Epidermal melanocyte (primary cell): ENCODE measurements at regions not wholly inside any gene's neighbourhood (a gene's known extent, or its start where the extent isn't known, plus 50 kb on each side); places are given as distances from the start of the nearest gene placed in this dataset.
"Not testable (repeated sequence)": the region's sequence is repeated elsewhere in the genome, so short reads cannot be mapped to it uniquely, and the experiment has no call there.

ENCODE experiments used
- DNase-seq: peaks from one replicate; pipeline ENCODE4 v3.0.0; 2011; ENCODE audit warnings: low spot score; ENCODE audit not compliant: insufficient read length

DNA sequence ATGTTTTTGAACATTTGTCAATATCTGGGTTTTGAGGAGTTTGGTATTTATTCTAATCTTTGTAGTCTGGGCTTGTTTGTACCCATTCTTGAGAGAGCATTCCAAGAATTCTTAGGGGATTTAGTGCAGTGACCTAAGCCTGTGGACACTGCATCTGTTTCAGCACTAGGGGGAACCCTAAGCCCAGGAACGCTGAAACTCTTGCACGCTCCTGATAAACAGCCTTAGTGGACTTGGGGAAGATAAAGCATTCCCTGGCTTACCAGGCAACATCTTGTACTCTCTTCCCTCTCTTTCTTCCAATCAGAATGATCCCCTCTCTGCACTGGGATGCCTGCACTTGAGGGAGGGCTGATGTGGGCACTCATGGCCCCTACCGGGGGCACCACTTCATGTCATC lies 654.9 kb upstream of the HTR2C start:
- no peak for DNase-seq

DNA sequence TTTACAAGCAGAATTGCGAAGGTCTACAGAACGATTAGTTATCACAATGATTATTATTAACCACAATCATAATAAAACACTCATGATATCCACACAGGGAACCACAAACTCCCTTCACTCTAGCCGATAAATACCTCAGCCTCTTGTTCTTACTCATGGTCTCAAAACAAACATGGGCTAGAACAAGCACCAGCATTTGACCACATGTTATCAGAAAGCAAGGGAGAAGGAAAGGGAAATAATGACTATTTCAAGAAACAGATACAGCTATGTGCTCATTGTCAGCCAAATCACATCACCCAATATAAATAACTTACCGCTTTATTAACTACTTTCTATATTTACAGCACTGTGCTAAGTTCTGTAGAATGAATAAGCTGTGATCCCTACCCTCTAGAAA lies 663.2 kb upstream of the HTR2C start:
- DNase-seq = no peak

GRCh38 chrX:113919387-113919786 lies 664.5 kb upstream of the HTR2C start:
- no peak for DNase-seq

GRCh38 chrX:113906168-113906567 lies 677.7 kb upstream of the HTR2C start:
- DNase-seq = no peak

GRCh38 chrX:113892891-113893290 lies 691.0 kb upstream of the HTR2C start:
- no peak for DNase-seq

GRCh38 chrX:113892401-113892800 lies 691.5 kb upstream of the HTR2C start:
- DNase-seq = no peak

DNA sequence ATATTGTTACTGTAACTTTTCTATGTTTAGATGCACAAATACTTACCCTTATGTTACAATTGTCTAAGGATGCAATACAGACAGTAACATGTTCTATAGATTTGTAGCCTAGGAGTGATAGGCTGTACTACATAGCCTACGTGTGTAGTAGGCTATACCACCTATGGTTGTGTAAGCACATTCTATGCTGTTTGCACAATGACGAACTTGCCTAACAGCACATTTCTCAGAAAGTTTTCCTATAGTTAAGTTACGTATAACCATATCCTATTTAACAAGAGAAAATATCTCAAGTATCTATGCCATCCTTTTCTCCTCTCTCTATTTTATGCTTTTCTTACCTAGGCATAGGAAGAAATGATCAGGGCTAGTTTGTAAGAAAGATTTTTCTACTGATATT lies 710.8 kb upstream of the HTR2C start:
- DNase-seq = no peak

DNA sequence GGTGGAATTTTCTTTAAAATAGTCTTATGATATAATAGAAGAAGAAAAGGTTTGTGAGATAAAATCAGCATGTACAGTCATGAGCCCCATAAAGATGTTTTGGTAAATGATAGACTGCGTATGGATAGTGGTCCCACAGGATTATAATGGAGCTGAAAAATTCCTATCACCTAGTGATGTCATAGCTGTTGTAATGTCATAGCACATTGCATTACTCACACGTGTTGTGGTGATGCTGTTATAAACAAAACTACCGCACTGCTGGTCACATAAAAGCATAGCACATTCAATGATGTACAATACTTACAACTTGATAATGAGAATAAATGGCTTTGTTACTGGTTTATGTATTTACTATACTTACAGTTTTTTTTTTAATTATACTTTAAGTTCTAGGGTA lies 715.2 kb upstream of the HTR2C start:
- DNase-seq = no peak

DNA sequence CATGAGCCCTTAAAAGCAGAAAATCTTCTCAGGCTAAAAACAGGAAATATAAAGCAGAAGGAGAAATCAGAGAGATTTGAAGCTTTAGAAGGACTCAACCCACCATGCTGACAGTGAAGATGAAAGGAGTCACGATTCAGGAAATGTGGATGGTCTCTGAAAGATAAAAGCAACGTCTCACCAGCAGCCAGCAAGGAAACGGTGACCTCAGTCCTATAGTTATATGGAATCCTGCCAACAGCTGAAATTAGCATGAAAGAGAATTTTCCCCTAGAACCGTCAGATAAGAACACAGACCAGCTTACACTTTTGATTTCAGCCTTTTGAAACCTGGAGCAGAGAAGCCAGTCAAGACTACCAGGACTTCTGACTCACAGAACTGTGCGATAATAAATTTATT lies 715.7 kb upstream of the HTR2C start:
- DNase-seq = no peak

- no peak for DNase-seq
These were observed 734.5 kb upstream of the HTR2C start for GRCh38 chrX:113849408-113849807.

DNA sequence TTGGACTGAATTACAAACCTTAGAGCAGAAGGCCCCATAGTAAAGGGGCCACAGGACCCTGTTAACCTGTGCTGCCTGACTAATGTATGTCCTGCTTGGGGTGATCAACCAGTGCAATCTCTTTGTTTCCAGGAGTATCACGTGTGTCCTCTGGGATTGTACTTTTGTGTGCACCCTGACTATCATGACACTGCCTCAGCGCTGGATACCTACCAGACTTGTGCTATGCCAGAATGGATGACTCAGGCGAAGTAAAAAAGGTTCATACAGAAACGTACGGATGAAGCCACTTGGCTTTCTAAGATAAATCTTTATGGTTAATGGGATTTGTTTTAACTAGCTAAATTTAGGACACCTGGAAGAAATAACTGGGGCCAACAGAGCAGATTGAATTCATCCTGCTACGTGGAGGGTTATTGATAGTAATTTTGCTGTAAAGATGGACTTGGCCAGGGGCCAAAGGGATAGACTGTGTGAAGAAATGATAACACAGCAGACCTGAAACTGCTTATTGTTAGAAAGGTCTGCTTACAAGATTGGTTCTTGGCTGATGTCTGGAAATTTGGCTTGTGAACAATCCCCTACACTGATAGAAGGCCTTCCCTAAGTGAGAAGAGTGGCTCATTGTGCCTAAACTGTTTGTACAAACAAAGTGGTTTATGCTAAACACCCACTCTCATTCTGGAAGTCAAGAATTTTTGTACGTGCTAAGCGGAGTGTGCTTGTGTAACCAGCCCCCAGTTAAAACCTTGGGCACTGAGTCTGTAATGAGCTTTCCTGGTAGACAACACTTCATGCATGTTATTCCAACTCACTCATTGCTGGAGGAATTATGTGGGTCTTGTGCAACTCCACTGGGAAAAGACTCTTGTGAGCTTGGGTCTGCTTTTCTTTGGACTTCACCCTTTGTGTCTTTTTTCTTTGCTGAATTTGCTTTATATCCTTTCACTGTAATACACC lies 750.5 kb upstream of the HTR2C start:
- DNase-seq = no peak

DNA sequence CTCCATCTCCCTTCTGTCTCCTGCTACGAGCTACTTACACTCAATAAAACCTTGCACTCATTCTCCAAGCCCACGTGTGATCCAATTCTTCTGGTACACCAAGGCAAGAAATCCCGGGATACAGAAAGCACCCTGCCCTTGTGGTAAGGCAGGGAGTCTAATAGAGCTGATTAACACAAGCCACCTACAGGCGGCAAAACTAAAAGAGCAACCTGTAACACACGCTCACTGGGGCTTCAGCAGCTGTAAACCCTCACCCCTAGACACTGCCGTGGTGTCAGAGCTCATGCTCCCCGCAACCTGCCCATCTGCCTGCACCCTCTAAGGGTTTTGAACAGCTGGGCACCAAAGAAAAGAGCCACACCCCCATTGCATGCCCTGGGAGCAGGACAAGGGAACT lies 755.4 kb upstream of the HTR2C start:
- DNase-seq = no peak

GRCh38 chrX:113818346-113818745 lies 765.5 kb upstream of the HTR2C start:
- DNase-seq = no peak

DNA sequence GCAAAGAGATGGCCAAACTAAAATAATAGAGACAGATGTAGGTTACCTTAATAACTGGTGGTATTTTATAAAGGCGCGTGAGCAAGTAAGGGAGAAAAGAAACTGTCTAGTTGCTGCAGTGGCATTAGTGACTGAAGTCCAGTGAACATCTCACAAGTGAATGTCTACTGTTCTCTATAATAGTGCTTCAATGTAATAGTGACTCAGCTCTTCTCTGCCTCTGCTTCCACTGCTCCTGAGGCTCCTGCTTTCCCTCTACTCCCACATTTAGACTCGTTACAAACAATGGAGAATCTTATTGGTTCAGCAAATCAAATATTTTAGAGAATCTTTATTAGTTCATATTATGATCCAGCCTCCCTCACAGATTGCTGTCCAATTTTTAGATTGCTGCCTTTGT lies 779.1 kb upstream of the HTR2C start:
- no peak for DNase-seq

DNA sequence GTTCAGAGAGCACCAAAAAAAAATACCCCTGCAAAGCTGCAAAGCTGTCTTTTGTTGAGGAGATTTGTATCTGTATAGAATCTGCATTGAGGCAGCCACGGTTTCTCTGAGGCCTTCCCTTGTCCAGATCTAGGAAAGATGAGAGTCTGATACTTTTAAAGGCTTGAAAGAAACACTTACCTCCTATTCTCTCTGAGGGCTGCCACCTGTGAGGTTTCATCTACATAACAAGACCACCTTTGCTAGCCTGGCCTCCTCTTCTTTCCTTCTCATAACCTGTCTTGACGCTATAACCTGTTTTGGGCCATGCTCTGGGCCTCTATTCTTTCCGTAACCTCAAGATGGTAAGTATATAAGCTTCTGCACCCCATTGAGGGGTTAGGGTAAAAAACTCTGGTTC lies 779.6 kb upstream of the HTR2C start:
- DNase-seq = no peak

DNA sequence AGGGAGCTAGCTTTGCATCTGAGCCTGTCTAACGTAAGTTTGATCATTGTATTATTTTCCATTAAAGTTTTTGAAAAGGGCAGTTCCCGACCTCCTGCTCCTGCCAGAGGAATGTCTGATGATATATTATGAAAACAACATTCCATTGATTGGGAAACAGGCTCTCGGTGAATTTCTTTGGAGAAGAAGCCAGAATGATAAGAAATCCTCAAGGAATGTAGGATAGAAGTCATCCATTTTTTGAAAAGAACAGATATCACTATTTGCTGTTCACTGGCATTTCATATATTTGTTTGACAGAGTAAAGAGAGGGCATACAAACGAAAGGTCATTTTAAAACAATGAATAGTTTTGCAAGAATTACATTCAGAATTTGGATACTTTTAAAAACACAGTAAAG lies 781.0 kb upstream of the HTR2C start:
- DNase-seq = no peak

DNA sequence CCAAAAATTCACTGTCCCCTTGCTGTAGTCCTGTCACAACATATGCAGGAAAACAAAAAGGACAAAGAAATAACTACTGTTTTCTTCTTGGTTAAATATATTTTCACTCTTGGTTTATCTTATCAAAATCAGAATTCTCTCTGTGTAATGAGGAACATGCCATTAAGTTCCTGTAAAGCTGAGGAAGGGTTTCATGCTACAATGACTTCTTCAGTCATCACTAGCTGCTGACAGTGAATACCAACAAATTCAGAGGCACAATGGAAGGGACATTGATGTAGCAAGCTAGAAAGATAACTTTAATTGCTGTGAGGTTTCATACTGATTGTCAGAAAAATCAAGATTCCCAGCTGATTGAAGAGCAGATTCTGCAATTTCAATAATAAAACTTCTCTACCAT lies 782.9 kb upstream of the HTR2C start:
- DNase-seq = no peak

GRCh38 chrX:113793563-113793962 lies 790.3 kb upstream of the HTR2C start:
- DNase-seq = no peak

DNA sequence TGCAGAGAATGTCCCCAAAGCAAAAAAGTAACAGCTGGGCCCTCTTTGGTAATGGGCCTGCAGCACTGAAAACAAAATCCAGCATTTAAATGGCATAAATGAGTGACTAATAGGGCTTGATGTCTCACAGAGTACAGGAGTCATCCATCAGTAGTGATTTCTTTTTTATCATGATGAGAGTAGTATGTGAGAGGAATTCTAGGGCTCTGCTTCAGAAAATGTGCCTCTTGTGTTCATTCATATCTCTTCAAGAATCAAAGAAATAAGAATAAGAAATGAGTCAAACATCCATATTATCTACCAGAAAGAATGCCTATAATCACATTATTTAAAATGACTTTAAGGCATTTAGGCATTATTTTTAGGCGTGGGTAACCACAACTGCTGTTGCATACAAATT lies 792.9 kb upstream of the HTR2C start:
- DNase-seq = no peak

DNA sequence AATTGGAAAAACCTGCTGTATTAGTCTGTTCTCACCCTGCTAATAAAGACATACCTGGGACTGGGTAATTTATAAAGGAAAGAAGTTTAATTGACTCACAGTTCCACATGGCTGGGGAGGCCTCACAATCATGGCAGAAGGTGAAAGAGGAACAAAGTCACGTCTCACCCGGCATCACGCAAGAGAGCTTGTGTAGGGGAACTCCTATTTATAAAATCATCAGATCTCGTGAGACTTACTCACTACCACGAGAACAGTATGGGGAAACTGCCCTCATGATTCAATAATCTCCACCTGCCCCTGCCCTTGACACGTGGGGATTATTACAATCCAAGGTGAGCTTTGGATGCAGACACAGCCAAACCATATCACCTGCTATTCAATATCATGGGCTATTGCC lies 799.1 kb upstream of the HTR2C start:
- DNase-seq = not testable (repeated sequence)

GRCh38 chrX:113770806-113771205 lies 813.1 kb upstream of the HTR2C start:
- no peak for DNase-seq

GRCh38 chrX:113770071-113770470 lies 813.8 kb upstream of the HTR2C start:
- DNase-seq = no peak

DNA sequence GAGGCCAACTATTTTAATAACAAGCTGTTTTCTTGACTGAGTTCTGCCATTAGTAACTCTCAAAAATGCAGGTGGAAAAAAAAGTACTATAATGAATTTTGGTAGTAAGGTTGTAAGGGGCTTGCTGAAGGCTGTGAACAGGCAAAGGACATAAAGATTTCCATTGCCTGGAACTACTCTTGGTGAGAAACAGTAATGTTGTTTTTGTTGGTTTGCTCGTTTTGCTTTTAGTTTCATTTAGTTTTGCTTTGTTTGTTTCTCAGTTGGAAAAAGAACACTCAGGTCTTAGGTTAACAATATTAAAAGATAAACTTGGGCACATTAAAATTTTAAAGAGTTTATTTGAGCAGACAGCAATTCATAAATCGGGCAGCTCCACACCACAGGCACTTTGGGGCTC lies 824.5 kb upstream of the HTR2C start:
- no peak for DNase-seq
